HuH-7 (cell line): ENCODE measurements at regions not wholly inside any gene's neighbourhood (a gene's known extent, or its start where the extent isn't known, plus 50 kb on each side); places are given as distances from the start of the nearest gene placed in this dataset.
"Not testable (repeated sequence)": the region's sequence is repeated elsewhere in the genome, so short reads cannot be mapped to it uniquely, and the experiment has no call there.

Experiments
- DNase-seq: peaks from one replicate; pipeline ENCODE4 v3.0.0; 2011; ENCODE audit warnings: low spot score

DNA sequence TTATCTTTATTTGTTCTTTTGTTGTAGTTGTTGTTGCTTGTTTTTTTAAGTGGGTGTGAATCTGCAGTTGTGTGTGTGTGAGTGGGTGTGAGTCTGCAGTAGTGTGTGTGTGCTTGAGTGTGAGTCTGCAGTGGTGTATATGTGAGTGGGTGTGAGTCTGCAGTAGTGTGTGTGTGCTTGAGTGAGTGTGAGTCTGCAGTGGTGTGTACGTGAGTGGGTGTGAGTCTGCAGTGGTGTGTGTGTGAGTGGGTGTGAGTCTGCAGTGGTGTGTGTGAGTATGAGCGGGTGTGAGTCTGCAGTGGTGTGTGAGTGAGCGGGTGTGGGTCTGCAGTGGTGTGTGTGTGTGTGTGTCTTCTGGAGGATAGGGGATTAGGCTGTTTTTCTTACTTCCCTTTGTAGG lies 1186.8 kb upstream of the SEL1L start:
- no peak for DNase-seq

DNA sequence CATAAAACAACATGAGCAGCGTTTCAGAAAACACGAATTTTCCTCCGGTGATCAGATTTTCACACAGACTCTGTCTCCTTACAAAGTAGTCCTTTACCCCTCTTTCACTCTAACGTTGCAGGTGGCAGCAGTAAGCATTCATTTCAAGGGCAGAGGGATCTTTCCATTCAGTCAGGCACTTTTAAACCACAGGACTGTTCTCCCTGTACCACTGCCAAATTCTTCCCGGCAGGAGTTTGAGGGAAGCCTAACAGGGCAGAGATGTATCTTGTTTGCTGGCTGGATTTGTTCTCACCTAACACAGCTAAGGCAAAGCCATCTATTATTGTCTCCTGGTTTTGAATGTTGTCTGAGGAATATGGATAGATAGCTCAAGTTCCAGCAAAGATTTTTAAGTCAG lies 1187.3 kb upstream of the SEL1L start:
- no peak for DNase-seq

DNA sequence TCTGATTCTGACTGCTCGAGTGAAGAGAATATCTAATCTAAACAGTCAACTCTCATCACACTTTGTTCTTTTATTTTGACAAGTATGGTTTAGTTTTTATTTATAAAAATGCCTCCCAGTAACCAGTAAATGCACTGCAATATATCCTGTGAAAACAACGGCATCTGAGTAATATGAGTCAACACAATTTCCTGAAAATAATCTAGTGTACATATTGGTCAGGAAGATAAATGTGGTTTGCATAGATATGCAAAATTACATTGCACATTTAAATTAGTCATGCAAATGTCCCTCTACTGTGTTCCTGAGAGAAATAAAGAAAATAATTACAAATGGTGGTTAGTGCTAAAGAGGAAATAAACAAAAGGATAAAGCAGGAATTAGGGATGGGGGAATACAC lies 1190.7 kb upstream of the SEL1L start:
- no peak for DNase-seq

DNA sequence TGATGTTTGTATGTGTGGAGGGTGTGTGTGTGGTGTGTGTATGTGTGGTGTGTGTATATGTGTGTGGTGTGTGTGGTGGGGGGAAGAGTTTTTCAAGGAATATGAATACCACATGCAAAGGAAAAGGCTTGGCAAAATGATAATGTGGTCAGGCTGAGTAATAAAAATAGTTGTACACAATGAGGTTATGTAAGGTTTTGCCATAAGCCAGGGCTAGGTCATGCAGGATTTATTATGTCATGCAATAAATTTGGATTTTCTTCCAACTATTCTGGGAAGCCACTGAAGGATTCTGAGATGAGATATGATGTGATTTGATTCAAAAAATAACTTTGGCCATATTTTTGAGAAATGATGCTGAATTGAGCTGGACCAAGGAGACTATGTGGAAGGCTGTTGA lies 1191.6 kb upstream of the SEL1L start:
- DNase-seq = no peak

DNA sequence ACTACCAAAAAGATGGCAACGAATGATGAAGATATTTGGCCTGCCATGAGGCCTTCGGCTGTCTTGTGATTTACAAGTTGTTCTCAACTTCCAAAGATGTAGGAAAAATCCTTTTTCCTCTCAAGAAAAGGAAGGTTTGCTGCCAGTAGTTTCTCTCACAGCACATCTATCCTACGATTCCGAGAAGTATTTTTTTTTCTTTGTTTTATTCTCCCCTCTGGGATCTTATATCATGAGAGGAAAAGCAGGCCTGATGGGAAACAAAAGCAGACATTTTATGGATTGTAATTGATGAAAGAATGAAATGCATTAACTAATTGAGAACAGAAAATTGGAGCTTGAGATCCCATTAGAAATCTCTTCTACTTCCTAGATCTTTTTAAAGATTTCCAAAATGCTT lies 1197.9 kb upstream of the SEL1L start:
- DNase-seq = no peak

DNA sequence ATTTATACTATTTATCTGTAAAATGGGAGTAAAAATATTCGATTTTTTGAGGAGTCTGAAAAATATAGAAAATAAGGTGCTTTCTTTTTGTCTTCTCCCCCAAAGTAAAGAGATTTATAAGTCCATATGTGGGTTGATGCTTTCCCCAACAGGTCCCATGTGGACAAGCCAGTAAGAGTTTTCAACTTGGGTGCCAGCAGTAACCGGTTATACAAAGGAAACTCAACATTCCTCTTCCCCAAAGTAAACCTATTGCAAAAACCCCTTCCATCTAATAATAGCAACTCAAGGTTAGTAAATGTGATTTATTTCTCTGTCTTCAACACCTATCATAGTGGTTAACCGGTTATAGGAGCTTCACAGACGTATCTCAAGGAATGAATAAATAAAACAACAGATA lies 1206.9 kb upstream of the SEL1L start:
- DNase-seq = no peak

DNA sequence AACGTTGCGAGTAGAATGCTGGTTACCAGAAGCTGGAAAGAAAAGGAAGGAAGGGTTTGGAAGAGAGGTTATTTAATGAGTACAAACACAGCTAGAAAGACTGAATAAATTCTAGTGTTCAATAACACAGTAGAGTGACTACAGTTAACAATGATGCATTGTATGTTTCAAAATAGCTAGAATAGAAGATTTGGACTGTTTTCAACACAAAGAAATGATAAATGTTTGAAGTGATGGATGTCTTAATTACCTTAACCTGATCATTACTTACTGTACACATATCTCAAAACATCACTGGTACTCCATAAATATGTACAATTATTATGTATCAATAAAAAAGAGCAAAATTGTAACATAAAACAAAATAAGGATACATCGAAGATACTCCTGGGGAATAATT lies 1221.8 kb upstream of the SEL1L start:
- DNase-seq = no peak

DNA sequence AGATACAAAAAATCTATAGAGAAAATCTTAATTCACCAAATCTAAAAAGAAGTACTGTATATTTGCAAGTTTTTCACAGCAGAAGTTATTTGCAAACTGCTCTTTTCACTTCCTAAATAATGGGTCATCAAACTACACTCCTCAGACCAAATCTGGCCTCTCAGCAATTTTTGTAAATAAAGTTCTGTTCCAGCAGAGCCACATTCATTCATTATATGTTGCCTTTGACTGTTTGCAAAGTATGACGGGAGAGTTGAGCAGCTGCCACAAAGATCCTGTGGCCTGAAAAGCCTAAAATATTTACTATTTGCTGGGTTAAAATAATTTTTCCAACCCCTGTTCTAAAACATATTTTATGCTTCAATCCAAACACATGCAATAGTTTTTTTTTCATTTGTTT lies 1222.3 kb upstream of the SEL1L start:
- no peak for DNase-seq

DNA sequence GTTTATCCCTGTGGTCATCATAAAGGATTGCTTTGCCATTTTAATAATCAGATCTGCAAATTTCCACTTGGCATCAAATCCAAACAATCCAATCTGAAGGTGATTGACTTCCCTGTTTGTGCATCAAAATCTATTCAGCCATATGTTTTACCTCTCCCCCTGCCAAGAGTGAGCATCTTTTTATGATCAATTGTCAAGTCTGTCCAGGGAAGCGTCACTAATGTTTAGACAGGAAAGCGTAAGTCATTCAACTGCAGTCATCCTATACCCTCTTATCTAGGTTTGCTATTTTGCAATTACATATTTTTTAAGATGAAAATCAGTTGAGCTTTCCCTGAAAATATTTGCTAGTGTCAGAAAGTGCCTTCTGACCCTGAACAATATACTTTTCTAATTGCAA lies 1224.1 kb upstream of the SEL1L start:
- DNase-seq = no peak

DNA sequence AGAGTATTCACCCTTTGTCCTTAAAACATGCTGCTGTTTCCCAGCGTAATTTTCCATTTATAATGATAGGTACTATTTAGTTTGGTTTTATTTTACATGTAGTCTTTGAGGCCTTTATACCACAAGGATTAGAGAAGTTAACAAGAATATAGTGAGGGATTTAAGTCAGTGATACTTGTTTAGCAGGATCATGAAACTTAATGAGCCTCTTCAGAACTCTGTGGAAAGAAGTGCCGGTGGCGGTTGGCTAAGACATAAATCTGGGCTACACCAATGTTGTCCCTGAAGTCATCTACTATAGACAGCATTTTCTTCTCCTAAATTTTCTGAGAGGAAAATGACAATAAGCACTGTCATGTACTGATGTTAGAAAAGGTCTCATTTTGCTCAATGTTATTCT lies 1226.0 kb upstream of the SEL1L start:
- no peak for DNase-seq

DNA sequence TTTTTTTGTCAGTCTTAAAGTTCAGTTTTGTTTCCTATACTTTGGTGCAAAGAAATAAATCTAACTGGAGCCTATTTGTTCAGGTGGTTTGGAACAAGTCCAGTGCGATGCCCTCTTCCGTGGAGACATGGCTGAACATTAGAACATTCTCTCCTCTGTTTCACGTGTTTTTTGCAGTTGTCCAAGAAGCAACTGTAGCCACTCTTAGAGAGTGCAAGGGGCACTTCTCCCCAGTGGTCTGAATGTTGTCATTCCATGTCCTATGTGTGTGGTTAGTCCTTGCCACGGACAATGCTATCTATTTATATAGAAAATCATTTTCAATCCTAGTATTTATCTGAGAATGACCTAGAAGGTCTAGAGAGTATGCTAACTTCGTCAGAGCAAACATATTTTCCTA lies 1232.5 kb upstream of the SEL1L start:
- DNase-seq = no peak

DNA sequence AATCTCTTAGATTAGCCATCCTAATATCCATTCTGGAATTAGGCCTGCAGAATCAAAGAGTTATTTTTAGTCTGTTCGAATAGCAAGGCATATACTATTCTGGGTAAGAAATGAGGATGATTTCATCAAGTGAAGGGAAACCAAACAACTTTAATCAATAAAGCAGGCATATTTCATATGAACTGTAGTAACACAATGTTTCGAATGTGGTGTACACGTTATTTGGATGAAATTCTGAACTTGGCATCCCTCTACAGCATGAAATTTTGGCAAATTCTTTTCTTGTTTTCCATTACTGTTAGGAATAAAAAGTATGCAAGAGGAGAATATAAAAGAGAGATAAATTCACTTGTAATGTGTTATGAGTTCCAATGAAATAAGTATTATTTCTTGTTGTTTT lies 1233.3 kb upstream of the SEL1L start:
- no peak for DNase-seq

DNA sequence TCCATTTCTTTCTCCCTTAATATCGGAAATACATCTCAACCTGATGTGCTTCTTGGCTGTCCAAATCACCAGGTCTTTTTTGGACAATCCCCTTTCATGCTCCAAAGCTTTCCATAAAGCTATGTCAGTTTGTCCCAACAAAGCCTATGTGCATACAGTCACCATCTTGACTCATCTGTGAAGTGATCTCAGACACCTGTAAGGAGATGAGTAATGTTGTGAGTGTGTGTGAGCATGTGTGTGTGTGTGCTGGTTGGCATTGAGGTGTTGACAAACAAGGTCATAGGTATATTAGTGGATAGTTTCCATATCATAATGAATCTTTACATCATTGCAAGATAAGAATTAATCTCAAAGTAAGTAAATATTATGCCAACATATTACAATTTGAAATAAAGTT lies 1243.3 kb upstream of the SEL1L start:
- no peak for DNase-seq

DNA sequence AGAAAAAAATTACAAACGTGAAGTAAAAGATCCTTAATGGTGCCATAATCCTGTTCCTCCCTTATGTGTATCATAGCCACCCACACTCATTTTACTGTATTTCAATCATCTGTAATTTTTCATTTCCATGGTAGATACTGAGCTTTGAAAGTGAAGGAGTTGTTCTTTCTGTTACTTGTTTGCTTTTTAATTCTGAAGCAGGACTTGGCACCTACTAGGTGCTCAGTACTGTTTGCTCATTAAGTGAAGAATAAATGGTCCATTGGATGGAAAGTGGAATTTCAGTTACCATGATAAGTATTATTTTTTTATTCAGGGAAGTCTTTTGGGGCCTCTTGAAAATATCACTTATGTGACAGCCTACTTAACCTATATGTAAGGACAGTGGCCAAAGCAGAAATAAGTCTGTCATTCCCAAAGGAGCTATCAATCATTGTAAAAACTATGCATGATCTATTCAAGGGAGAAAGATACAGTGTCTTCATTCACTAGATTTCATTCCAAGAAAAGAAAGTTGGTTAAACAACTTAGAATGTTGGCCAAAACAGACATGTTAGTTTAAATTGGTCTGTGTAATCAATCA lies 1244.4 kb upstream of the SEL1L start:
- DNase-seq = no peak

DNA sequence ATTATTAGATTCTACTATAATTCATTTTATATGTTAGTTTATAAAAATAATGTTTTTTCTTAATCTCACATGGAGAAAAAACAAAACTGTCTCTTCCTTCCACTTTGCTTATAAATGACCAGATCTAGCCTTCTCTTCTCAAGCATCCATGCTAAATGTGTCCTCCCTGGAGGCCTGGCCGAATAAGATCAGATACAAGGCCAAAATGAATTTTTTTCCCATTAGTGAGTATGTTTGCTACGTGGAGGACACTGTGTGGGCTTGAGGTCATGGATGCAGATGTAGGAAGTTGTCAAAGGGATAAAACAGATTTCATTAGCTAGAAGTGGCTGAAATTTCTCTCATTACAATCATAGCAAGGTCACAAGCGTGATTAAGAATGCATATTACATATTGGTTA lies 1244.9 kb upstream of the SEL1L start:
- no peak for DNase-seq

DNA sequence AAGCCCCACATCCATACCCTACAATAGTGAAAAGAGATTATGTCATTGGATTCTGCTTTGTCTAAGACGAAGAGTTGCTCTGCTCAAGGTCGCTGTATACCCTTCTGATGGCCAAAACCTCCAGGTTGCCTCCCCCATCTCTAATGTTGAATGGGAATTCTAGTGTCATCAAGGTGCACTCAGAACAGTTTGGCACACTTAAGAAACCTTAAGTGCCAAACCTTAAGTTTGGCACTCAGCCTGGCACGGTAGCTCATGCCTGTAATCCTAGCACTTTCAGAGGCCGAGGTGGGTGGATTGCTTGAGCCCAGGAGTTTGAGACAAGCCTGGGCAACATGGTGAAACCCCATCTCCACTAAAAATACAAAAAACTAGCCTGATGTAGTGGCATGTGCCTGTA lies 1245.6 kb upstream of the SEL1L start:
- DNase-seq = no peak

DNA sequence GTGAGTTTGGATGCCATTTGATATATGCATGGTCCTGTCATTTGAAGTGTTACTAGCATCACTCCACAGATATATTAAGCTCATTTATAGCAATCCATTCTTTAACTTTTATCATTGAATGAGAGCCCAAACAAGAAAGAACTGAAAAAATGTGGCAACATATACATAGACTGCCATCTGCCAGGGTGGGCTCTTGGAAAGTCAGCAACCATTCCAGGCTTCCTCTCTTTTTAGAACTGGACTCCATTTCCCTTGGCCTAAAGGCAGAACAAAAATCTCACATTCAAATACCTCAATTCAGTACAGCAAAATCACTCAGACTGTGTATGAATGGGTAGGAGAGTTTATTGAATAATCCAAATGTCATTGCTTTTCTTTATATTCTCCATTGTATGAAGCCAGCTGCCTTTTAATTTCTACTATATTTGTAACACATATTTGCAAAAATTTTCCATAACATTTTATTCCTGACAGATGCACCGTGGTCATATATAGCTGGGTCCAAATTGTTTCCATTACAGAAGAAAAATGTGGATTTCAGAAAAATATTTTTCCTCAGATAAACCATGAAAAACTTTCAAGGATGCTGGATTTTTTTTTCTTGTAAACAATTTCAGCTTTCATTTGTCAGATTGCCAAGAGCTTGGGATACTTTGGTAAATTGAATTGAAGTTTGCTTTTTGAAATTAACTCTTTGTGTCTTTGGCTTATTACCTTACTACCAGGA lies 1252.3 kb upstream of the SEL1L start:
- DNase-seq = no peak

DNA sequence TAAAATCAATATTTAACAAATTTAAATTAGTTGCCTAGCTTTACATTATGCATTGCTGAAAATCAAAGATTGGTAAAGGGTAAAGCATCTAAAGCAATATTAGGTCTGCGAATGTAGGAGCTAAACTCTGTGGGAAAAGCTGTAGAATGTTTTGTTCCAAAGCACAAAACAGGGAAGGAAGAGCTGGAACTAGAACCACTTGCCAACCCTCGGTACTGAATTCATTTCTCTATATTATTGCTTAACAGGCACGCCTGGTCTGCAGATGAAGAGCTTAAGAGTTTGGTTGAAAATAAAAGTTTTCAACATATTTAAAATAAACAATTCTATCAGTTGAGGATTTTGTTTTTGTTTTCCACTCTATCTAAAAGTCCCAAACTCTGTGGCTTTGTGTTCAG lies 1252.8 kb upstream of the SEL1L start:
- no peak for DNase-seq

DNA sequence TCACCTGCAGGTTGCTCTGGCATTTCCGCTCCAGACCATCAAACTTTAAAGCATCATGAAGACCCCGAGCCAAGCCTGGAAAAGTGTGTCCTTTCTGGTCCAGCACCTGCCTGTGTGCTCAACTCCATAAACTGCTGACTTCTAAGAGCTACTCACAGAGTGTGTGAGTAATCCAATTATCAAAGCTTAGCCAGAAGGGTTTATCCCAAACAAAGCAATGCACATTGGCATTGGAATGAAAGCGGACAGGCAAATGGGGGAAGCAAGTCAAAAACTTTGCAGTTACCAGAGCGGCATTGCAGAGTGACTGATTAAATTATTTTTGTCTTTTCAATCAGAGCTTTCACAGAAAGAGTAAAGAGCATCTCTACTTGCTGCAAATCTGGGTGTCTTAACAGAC lies 1262.4 kb upstream of the SEL1L start:
- no peak for DNase-seq

DNA sequence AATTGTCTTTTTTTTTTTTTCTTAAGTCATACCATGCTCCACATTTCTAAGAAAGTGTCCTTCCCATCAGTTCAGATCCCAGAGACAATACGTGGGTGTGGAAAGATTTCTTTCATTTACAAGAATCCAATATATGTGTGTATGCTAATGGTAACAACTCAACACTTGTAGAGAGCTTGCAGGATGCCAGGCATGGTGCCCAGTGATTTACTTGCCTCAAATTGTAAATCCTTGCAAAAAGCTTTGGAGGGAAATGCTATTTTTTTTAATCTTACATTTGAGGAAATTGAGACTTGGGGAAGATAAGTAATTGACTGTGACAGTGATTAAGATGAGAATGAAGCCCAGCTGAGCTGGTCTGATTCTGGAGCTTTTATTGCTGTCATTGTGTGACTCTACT lies 1264.6 kb upstream of the SEL1L start:
- DNase-seq = no peak

DNA sequence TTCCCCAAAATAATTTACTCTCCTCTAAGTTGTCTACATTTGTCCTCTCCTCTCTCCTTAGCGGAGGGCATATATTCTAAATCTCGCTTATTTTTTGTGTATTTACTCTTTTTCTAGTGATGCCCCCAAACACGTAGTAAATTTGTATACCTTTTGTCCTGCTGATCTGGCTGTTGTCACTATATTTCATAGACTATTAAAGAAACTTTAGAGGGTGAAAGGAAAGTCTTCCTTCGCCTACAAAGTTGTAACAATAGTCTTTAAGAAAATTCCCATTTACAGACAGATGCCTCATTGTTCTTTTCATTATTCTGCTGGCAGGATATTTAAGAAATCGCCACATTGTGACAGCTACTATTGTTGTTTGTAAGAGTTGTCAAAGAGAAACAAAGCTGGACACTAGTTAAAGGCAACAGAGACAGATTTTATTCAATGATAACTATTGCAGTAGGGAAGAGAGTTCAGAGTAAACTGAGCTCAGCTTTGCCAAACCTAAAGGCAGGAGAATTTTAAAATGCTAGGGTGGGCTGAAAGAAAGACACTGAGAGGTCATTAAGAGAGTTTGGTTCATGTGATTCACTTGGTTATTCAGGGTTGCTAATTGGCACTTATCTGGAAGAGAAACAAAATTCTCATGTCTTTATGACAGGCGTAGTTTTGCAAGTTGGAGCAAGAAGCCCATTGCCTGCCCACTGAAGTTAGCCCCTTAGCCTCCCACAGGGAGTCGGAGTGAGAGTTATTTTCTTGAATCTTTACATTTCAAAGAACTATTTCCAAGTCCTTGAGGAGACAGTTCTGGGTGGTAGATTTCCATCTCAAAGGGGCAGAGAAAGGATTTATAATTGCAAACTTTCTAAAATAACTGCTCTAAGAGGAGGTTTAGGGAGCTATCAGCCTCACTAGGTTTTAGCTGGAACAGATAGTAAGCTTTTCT lies 1272.5 kb upstream of the SEL1L start:
- DNase-seq = no peak

DNA sequence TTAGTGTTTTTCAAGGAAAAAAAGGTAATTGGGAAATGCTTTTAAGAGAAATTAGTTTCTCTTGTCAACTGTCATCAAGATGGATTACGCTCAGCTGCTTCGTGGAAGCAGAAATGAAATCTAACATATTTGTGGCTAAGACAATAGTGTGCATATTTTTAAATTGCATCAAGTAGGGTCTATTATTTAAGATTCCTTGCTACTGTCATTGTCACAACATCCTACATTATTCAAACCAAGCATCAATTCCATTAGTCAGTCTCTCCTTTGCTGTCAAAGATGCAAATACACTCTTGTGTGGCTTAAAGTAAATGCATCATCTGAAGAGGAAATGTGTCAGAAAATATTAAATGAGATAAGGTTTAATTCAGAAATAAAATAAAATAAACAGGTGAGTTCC lies 1277.6 kb upstream of the SEL1L start:
- no peak for DNase-seq

DNA sequence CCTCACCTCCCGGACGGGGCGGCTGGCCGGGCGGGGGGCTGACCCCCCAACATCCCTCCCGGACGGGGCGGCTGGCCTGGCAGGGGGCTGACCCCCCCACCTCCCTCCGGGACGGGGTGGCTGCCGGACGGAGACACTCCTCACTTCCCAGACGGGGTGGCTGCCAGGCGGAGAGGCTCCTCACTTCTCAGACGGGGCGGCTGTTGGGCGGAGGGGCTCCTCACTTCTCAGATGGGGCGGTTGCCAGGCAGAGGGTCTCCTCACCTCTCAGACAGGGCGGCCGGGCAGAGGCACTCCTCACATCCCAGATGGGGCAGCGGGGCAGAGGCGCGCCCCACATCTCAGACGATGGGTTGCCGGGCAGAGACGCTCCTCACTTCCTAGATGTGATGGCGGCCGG lies 1280.7 kb upstream of the SEL1L start:
- not testable (repeated sequence) for DNase-seq
